Panc1 (cell line): ENCODE measurements at regions not wholly inside any gene's neighbourhood (a gene's known extent, or its start where the extent isn't known, plus 50 kb on each side); places are given as distances from the start of the nearest gene placed in this dataset.

Experiments used
- POLR2AphosphoS5 ChIP-seq: IDR thresholded peaks from 2 replicates; pipeline ENCODE4 v1.6.1; 2012; ENCODE audit warnings: mild to moderate bottlenecking, low read depth, low read length, moderate library complexity
- SIN3A ChIP-seq: IDR thresholded peaks from 2 replicates; pipeline ENCODE4 v1.6.1; 2012; ENCODE audit warnings: low read depth, mild to moderate bottlenecking, low read length, moderate library complexity, borderline replicate concordance; ENCODE audit not compliant: insufficient read depth
- TCF7L2 ChIP-seq: IDR thresholded peaks from 2 replicates; pipeline ENCODE4 v1.6.1; 2011; ENCODE audit warnings: mild to moderate bottlenecking, low read depth, low read length, inconsistent platforms
- TF ChIP-seq, protein P1 (sequence below): fragments of 450-650 bp; IDR thresholded peaks from 2 replicates; pipeline ENCODE4 v1.5.1; 2017; ENCODE audit warnings: mild to moderate bottlenecking

DNA sequence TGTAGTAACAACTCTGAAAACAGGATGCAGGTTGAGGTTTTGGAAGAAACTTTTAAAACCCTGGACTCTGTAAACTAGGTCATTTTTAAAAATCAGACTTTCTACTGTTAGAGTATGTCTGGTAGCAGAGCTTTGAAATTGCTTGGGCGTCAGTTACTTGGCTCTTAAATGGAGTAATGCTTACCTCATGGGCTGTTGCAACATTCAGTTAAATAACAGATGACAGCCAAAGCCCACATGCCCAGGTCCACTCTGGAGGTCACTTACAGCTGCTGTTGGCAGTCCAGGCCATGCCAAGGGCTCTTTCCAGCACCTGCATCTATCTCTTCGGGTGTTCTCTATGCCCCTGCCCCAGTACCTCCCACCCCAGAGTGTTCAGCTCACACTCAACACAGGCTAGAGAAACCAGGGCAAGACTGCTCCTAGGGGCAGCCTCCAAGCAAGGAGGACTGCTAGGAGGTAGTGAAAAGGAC lies 96.4 kb downstream of the BANF2 start:
- TF ChIP-seq POLR2AphosphoS5, result no peak
- TF ChIP-seq, protein P1, sequence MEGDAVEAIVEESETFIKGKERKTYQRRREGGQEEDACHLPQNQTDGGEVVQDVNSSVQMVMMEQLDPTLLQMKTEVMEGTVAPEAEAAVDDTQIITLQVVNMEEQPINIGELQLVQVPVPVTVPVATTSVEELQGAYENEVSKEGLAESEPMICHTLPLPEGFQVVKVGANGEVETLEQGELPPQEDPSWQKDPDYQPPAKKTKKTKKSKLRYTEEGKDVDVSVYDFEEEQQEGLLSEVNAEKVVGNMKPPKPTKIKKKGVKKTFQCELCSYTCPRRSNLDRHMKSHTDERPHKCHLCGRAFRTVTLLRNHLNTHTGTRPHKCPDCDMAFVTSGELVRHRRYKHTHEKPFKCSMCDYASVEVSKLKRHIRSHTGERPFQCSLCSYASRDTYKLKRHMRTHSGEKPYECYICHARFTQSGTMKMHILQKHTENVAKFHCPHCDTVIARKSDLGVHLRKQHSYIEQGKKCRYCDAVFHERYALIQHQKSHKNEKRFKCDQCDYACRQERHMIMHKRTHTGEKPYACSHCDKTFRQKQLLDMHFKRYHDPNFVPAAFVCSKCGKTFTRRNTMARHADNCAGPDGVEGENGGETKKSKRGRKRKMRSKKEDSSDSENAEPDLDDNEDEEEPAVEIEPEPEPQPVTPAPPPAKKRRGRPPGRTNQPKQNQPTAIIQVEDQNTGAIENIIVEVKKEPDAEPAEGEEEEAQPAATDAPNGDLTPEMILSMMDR, result no peak
- TF ChIP-seq SIN3A, result no peak
- TF ChIP-seq TCF7L2, result no peak
